Keratinocyte (primary cell): ENCODE measurements at regions not wholly inside any gene's neighbourhood (a gene's known extent, or its start where the extent isn't known, plus 50 kb on each side); places are given as distances from the start of the nearest gene placed in this dataset.

ENCODE experiments used
- CTCF ChIP-seq, 3 experiments: IDR thresholded peaks in 1 of 3; conservative IDR thresholded peaks in 1 of 3; optimal IDR thresholded peaks in 1 of 3; 2 replicates in 2 of 3; 3 replicates in 1 of 3; pipeline versions ENCODE3 to v1.5.1; 2011; ENCODE audit warnings: low read length in 3 of 3, mild to moderate bottlenecking in 3 of 3, moderate library complexity in 2 of 3, control low read depth in 1 of 3, inconsistent platforms in 1 of 3; ENCODE audit not compliant: insufficient read depth in 2 of 3; ENCODE audit errors: extremely low read depth in 1 of 3
- EZH2 ChIP-seq: IDR thresholded peaks from one replicate; pipeline ENCODE4 v1.6.1; 2012; ENCODE audit warnings: inconsistent platforms, mild to moderate bottlenecking, low read length, moderate library complexity

GRCh38 chr1:10861822-10862221, 65.4 kb upstream of the CASZ1 start:
- no peak for TF ChIP-seq CTCF (optimal IDR thresholded peaks at IDR 0.05 in 1 of 3, IDR thresholded peaks at IDR 0.05 in 1 of 3, conservative IDR thresholded peaks at IDR 0.05 in 1 of 3; ENCODE audit: extremely low read depth in 1 of 3, insufficient read depth in 2 of 3, low read length in 3 of 3)
- no peak for TF ChIP-seq EZH2
